Stimulated activated CD4-positive, alpha-beta T cell treated with anti-CD3 and anti-CD28 coated beads, TNF-alpha, amount 100 ng/mL, for 48 hours (primary cell): ENCODE measurements at regions not wholly inside any gene's neighbourhood (a gene's known extent, or its start where the extent isn't known, plus 50 kb on each side); places are given as distances from the start of the nearest gene placed in this dataset.
"Not testable (repeated sequence)": the region's sequence is repeated elsewhere in the genome, so short reads cannot be mapped to it uniquely, and the experiment has no call there.

Source experiments
- DNase-seq, 3 donors: peaks; one replicate each; pipeline ENCODE4 v3.0.0-alpha.2; 2020; ENCODE audit warnings: low read depth in 3 of 3

GRCh38 chr2:155546721-155547555, 785.6 kb downstream of the NR4A2 start:
- DNase-seq: no peak

- not testable (repeated sequence) for DNase-seq
Observed at GRCh38 chr2:155539028-155539427, 793.5 kb downstream of the NR4A2 start.

GRCh38 chr2:155528034-155528433, 804.5 kb downstream of the NR4A2 start:
- no peak for DNase-seq

- no peak for DNase-seq
Observed at GRCh38 chr2:155525199-155525598, 807.3 kb downstream of the NR4A2 start.

GRCh38 chr2:155519529-155520130, 812.9 kb downstream of the NR4A2 start:
- no peak for DNase-seq

- no peak for DNase-seq
Observed at GRCh38 chr2:155518094-155518493, 814.4 kb downstream of the NR4A2 start.

GRCh38 chr2:155517362-155517761, 815.2 kb downstream of the NR4A2 start:
- no peak for DNase-seq

GRCh38 chr2:155513248-155513647, 814.8 kb downstream of the KCNJ3 start:
- no peak for DNase-seq

- no peak for DNase-seq
Observed at GRCh38 chr2:155502766-155503165, 804.3 kb downstream of the KCNJ3 start.

- DNase-seq: no peak
Observed at GRCh38 chr2:155498106-155498505, 799.6 kb downstream of the KCNJ3 start.

- DNase-seq: no peak
Observed at GRCh38 chr2:155494744-155495143, 796.2 kb downstream of the KCNJ3 start.

- no peak for DNase-seq
Observed at GRCh38 chr2:155485141-155485842, 786.8 kb downstream of the KCNJ3 start.

GRCh38 chr2:155481141-155481540, 782.6 kb downstream of the KCNJ3 start:
- no peak for DNase-seq

GRCh38 chr2:155472018-155472417, 773.5 kb downstream of the KCNJ3 start:
- not testable (repeated sequence) for DNase-seq

GRCh38 chr2:155456222-155456621, 757.7 kb downstream of the KCNJ3 start:
- no peak for DNase-seq

GRCh38 chr2:155442755-155443372, 744.4 kb downstream of the KCNJ3 start:
- DNase-seq: no peak

- DNase-seq: no peak
Observed at GRCh38 chr2:155442088-155442487, 743.6 kb downstream of the KCNJ3 start.

- no peak for DNase-seq
Observed at GRCh38 chr2:155431004-155431507, 732.6 kb downstream of the KCNJ3 start.

GRCh38 chr2:155427470-155427869, 729.0 kb downstream of the KCNJ3 start:
- DNase-seq: no peak

GRCh38 chr2:155424518-155424917, 726.0 kb downstream of the KCNJ3 start:
- DNase-seq: no peak

- no peak for DNase-seq
Observed at GRCh38 chr2:155418753-155419152, 720.3 kb downstream of the KCNJ3 start.

GRCh38 chr2:155412598-155412997, 714.1 kb downstream of the KCNJ3 start:
- no peak for DNase-seq
